ENCODE measurements at regions not wholly inside any gene's neighbourhood (a gene's known extent, or its start where the extent isn't known, plus 50 kb on each side); places are given as distances from the start of the nearest gene placed in this dataset.

- DNase-seq = no peak
- intact Hi-C loops (cut with DNase I, micrococcal nuclease) = no loop called here
- no peak for ATAC-seq
Measured at GRCh38 chr5:133757396-133757945, 145.1 kb upstream of the FSTL4 start.

- DNase-seq (no peak), ATAC-seq (no peak)
- intact Hi-C loops (cut with DNase I, micrococcal nuclease) = no loop called here
Measured at GRCh38 chr5:133756756-133757155, 144.4 kb upstream of the FSTL4 start.

DNA sequence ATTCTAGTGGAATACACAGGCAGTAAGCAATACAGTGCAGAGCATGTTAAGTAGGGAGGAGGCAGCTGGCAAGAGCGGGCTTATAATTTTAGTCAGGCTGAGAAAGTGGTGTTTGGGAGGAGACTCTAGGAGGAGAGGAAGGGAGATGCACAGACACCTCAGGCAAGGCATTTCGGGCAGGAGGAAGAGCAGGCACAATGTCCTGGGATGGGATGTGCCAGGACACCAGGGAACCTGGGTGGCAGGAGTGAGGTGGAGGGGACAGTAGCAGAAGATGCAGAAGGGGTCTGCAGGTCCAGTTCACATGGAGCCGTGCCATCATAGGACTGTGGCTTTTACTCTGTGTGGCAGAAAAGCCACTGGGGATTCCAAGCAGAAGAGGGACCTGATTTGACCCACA lies 143.7 kb upstream of the FSTL4 start:
- DNase-seq (no peak), ATAC-seq (no peak)
- intact Hi-C loops (cut with DNase I, micrococcal nuclease) = no loop called here

GRCh38 chr5:133754575-133755169 lies 142.3 kb upstream of the FSTL4 start:
- ATAC-seq = peak; percentile 51
- DNase-seq = peak in 1 of 2 donors; percentile 27
- intact Hi-C loops (cut with DNase I, micrococcal nuclease) = no loop called here

- intact Hi-C loops (cut with DNase I, micrococcal nuclease) = no loop called here
- ATAC-seq (no peak), DNase-seq (no peak)
Measured at GRCh38 chr5:133753856-133754255, 141.5 kb upstream of the FSTL4 start.

- no peak for DNase-seq
- ATAC-seq = no peak
- intact Hi-C loops (cut with DNase I, micrococcal nuclease) = no loop called here
Measured at GRCh38 chr5:133751846-133752245, 139.5 kb upstream of the FSTL4 start.

DNA sequence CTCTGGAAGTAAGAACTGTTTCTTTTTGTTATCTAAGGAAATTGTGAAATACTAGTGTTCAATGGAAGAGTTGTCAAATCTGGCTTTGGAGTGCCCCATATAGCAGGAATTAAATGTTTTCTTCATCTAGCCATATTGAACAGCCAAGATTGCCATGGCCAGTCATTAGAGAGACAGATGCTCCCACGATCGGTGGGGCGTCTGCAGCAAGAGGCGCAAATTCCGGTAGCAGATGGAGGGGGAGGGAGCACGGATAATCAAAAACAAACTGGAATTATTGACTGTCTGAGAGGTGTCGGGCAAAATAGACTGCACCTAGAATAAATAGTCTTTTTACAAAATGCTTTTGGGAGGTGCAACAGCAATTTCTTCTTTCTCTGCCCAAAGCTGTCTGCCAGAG lies 139.1 kb upstream of the FSTL4 start:
- DNase-seq (no peak), ATAC-seq (no peak)
- intact Hi-C loops (cut with DNase I, micrococcal nuclease) = no loop called here

DNA sequence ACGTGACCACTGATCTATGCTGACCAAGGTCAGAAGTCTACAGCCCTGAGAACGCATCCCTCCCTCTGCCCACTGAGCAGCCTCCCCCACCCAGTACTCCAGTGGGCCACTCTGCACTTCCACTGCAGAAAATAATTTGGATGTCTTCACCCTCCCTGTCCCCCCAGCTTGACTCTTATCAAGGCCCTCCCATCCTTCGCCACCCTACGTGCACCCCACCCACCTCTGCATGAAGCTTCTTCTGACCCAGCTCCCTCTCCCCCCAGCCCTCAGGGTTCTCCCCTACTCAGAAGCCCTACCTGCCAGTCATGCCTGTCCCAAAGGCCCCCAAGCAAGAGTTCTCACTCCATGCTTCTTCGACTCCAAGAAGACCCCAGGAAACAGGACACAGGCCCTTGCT lies 138.5 kb upstream of the FSTL4 start:
- intact Hi-C loops (cut with DNase I, micrococcal nuclease) = no loop called here
- ATAC-seq (no peak), DNase-seq (no peak)

GRCh38 chr5:133750356-133750755 lies 138.0 kb upstream of the FSTL4 start:
- intact Hi-C loops (cut with DNase I, micrococcal nuclease) = no loop called here
- ATAC-seq (no peak), DNase-seq (no peak)

DNA sequence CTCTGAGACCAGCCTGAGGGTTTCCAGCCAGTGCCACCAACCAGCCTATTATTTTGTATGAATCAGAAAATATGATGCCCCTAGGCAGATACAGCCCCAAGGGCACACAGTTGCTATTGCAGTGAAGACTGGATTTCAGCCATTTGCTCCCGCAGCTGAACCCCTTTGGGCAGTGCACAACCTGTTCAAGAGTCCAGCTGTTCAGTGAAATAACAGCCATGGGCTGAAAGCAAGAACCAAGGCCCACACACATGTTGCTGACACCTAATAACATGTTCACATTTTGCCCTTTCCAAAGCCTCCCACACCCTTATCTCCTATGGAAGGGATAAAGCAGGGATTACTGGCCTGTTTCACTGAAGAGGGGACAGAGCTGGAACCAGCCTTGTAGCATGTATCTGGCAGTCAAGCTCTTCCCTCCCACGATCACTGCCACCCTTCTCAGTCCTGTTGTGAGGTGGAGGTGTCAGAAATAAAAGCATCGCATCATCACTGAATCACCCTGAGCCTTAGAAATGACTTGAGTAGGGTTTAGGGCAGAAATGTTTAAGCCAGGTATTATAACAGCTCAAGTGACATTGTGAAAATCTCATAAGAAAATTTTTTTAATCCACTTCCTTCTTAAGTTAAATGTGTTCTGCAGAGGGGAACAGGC lies 137.1 kb upstream of the FSTL4 start:
- intact Hi-C loops (cut with DNase I, micrococcal nuclease) = no loop called here
- no peak for DNase-seq
- ATAC-seq = no peak

DNA sequence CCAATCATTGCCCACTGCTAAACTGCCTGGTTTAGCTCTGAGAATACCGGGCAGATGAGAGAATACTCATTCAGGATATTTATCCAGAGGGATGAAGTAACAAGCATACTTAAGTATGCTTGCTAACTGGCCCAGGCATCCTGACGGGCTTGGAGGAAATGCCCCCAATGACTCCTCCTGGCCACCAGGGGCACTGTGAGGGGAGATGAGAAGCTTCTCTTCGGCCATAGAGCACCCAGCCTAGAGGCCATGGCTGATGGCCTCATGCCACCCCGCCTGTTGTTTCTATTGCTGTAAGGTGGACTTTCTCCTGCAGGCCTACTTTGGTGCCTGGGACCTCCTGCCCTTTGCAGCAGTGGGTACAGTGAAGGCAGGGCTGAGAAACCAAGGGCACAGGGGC lies 134.5 kb upstream of the FSTL4 start:
- no peak for ATAC-seq
- intact Hi-C loops (cut with DNase I, micrococcal nuclease) = no loop called here
- no peak for DNase-seq

GRCh38 chr5:133744960-133745308 lies 132.6 kb upstream of the FSTL4 start:
- DNase-seq (no peak), ATAC-seq (no peak)
- intact Hi-C loops (cut with DNase I, micrococcal nuclease) = no loop called here

DNA sequence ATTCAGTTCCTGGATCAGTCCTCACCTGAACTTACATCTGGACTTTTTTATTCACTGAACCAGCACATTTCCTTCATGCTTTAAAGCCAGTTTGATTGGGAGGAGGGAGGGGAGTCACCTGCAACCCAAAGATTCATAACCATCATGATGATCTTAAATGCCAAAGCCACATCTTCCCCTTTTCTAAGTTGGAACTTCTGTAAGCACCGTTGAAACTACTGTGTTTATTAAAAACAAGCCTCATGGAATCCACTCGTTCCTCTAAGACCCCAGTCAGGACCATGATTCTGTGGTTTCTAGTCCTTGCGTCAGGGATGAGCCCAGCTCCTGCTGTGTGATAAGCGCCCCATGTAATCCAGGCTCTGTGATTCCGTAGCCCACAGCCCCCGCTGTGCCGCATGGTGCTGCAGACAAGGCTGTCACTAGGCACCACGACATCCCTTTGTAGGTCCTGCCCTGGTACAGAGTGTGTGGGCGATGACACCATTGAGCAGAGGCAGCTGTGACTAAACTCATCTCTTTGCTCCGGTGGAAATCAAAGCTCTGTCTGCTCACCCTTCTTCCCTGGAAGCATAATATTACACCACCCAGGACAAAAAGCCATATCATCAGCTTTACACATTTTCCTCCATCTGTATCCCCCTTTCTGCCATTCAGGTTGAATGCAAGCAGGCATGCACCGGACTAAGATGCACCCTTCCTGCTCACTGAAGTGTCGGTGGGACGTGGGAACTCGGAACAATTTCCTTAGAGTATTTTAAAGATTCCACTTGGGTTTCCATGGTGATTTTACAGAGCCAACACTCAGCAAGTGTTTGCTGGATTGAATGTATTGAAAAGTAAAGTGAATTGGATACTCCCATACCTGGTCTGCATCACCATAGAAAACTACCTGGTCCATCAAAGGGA lies 132.0 kb upstream of the FSTL4 start:
- ATAC-seq (no peak), DNase-seq (no peak)
- intact Hi-C loops (cut with DNase I, micrococcal nuclease) = no loop called here

DNA sequence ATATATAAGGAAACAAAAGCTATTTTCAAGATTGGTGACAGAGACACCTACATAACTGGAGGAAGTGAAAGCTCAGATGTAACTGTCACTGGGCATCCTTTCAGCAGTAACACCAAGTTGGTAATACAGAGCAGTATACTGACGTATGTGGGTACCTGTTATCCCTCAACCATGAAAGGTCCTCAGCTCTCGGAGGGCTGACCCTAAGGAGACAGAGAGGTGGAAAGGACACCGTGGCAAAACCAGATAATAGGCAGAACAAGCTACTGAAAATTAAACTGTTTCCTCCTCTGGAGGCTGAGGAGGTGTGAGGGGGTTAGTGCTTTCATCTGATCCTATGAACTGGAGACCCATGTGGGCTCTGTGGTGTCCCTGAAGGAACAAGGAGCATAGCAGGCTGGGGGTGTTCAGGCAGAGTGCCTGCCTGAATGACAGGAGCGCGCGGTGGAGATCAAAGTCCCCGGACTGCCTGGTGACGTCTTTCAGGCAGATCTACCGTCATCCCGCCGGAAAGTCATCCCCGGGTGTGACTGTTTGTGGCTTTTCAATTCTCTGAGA lies 130.2 kb upstream of the FSTL4 start:
- intact Hi-C loops (cut with DNase I, micrococcal nuclease) = no loop called here
- DNase-seq (no peak), ATAC-seq (no peak)

GRCh38 chr5:133741818-133742355 lies 129.5 kb upstream of the FSTL4 start:
- DNase-seq (no peak), ATAC-seq (no peak)
- intact Hi-C loops (cut with DNase I, micrococcal nuclease) = no loop called here

GRCh38 chr5:133741396-133741795 lies 129.1 kb upstream of the FSTL4 start:
- no peak for DNase-seq
- intact Hi-C loops (cut with DNase I, micrococcal nuclease) = no loop called here
- ATAC-seq = no peak

GRCh38 chr5:133739181-133739780 lies 126.9 kb upstream of the FSTL4 start:
- DNase-seq (no peak), ATAC-seq (no peak)
- intact Hi-C loops (cut with DNase I, micrococcal nuclease) = no loop called here

DNA sequence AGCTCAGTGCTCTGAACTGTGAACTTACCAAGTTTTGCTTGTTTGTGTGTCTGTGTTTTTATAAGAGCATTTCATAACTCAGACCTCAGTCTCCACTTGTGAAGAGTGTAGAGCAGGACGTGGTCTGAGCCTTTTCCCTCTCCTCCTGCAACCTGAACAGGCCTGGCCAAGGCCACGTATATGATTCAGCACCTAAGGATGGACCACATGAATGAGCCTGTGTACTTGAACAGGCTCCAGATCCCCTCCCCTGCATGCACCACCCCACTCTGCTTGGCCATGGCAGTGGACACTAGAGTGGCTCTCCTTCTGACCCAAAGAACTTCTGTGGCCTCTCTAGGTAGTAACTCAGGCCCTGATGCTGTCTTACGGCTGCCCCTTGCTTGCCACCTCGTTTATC lies 125.9 kb upstream of the FSTL4 start:
- ATAC-seq = no peak
- no peak for DNase-seq
- intact Hi-C loops (cut with DNase I, micrococcal nuclease) = no loop called here

GRCh38 chr5:133736512-133736911 lies 124.2 kb upstream of the FSTL4 start:
- DNase-seq = no peak
- intact Hi-C loops (cut with DNase I, micrococcal nuclease) = no loop called here
- no peak for ATAC-seq

All from left colon (tissue), 2 donors.